Stomach (tissue), 4 donors: ENCODE measurements at regions not wholly inside any gene's neighbourhood (a gene's known extent, or its start where the extent isn't known, plus 50 kb on each side); places are given as distances from the start of the nearest gene placed in this dataset.

Experiments
- CTCF ChIP-seq, 7 experiments: fragments of 450-650 bp in 4 of 7; fragments of 200-600 bp in 3 of 7; sonication (generic) in 3 of 7; IDR thresholded peaks; one replicate each; pipeline ENCODE4 v1.5.1; 2016 to 2019; ENCODE audit warnings: antibody characterized with exemption in 7 of 7, control low read depth in 2 of 7, mild to moderate bottlenecking in 1 of 7
- EP300 ChIP-seq: sonication (generic); formaldehyde crosslinking; IDR thresholded peaks from one replicate; pipeline ENCODE4 v1.6.1; 2017; ENCODE audit warnings: antibody characterized with exemption
- POLR2A ChIP-seq, 4 donors: fragments of 450-650 bp; IDR thresholded peaks; one replicate each; pipeline ENCODE4 v1.6.1; 2016; ENCODE audit warnings: antibody characterized with exemption in 4 of 4, control low read depth in 2 of 4, mild to moderate bottlenecking in 1 of 4, moderate library complexity in 1 of 4
- POLR2AphosphoS5 ChIP-seq, 3 donors: sonication (generic); formaldehyde crosslinking; IDR thresholded peaks; one replicate each; pipeline ENCODE4 v1.6.1; 2016; ENCODE audit warnings: antibody characterized with exemption in 3 of 3

GRCh38 chr2:2796207-2796606 lies 465.1 kb upstream of the MYT1L start:
- TF ChIP-seq CTCF (IDR thresholded peaks at IDR 0.05) (no peak), EP300 (no peak), POLR2A (IDR thresholded peaks at IDR 0.05) (no peak), POLR2AphosphoS5 (IDR thresholded peaks at IDR 0.05) (no peak)
